HG02981 (cell line): ENCODE measurements at regions not wholly inside any gene's neighbourhood (a gene's known extent, or its start where the extent isn't known, plus 50 kb on each side); places are given as distances from the start of the nearest gene placed in this dataset.
"Not testable (repeated sequence)": the region's sequence is repeated elsewhere in the genome, so short reads cannot be mapped to it uniquely, and the experiment has no call there.

Experiments
- ATAC-seq: cut with Tn5 transposase; IDR thresholded peaks from one replicate; pipeline ENCODE4 v1.9.1; 2021; ENCODE audit warnings: mild to moderate bottlenecking, moderate library complexity; ENCODE audit not compliant: unreplicated experiment

DNA sequence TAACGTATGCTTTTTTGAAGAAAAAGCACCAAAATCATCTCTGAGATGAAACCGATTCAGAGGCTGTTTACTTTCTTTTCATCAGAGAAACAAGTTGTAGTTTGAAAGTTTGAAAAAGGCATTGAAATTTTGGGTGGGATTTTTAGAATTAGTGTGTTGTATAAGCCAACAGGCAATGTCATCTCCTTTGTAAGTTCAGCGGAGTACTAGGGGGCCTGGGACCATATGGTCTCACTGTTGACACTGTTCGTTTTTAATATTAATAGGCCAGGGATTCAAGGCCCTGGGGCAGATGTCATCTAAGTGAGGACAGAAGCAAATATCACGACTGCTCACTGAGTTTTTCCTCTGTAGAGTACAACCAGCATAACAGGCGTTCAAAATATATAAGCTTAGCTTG lies 256.2 kb upstream of the RARB start:
- no peak for ATAC-seq

DNA sequence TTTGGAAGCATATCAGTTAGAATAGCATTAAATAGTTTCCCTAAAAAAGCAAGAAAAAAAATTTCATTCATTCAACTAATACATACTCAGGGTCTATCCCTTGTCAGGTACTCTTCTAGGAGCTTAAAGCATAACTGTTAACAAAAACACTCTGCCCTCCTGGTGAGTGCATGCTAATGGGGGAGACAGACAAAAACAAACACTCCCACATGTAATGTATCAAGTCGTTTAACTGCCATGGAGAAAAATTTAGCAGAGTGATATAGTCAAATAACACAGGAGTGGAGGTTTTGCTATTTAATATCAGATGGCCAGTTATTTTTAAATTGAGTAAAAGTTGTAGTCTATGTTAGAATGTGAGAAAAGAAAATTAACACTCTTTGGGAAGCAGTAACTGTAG lies 254.5 kb upstream of the RARB start:
- no peak for ATAC-seq

DNA sequence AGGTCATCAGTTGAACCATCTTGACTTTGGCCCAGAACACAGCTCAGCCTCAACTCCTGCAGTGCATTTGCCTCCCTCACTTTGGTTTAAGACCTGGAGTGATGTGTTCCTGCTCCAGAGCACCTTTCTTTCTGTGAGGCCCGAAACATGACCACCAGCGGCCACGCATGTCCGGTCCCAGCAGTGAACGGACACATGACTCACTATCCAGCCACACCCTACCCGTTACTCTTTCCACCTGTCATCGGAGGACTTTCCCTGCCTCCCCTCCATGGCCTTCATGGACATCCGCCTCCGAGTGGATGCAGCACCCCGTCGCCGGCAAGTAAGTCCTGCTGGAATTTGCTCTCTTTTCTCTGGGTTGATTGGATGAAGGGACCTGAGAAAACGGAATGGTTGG lies 253.8 kb upstream of the RARB start:
- ATAC-seq: no peak

DNA sequence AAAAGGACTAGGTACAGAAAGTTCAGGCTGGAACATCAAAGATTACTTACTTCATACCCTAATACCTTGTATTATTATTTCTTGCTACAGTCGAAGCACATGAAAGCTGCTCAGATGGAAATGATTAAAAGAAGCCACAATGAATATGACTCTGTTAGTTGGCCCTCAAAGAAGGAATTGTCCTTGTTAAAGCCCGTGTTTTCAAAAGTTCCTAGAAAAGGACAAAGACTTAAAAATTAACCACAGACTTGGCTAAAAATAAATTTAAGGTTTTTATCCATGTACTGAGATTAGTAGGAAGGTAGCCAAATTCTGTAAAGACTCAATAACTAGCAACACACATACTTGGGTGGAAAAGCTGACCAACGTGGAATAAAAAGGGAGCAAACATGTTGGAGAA lies 251.0 kb upstream of the RARB start:
- no peak for ATAC-seq

GRCh38 chr3:25178672-25179071 lies 249.4 kb upstream of the RARB start:
- no peak for ATAC-seq

- ATAC-seq: no peak
Measured at GRCh38 chr3:25181096-25181495, 247.0 kb upstream of the RARB start.

DNA sequence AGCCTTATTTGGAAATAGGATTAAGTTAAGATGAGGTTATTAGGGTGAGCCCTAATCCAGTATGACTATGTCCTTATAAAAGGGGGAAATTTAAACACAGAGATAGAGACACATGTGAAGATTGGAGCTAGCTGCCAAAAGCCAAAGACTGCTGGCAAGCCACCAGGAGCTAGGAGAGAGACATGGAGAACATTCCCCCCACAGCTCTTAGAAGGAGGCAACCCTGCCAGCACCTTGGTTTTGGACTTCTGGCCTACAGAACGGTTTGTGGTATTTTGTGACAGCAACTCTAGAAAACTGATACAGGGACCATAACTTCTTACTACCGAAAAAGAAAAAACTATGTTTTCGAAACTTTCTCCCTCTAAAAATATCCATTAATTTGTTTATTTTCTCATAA lies 245.3 kb upstream of the RARB start:
- ATAC-seq: no peak

DNA sequence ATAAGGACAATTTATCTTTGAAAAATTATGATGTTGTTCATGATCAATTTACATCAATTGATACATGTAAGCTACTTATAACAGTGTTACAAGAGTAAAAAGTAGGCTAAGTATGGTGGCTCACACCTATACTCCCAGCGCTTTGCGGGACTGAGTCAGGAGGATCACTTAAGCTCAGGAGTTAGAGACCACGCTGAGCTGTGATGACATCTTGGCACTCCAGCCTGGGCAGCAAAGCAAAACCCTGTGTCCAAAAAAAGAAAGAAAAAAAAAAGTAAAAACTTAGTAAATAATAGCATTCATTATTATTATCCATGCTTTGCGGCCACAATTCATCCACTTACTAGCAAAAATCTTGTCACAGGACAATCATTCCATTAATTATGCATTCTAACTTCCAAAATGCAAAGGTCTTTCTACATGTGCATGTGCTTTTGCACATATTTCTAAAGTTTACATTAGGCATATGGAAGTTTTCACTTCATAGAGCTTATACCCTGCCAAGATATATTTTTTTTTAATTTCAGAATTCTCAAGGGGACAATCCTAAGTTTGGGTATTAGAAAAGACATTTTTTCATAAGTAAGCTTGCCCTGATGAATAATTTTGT lies 243.3 kb upstream of the RARB start:
- no peak for ATAC-seq

GRCh38 chr3:25191673-25192072 lies 236.4 kb upstream of the RARB start:
- no peak for ATAC-seq

- not testable (repeated sequence) for ATAC-seq
Measured at GRCh38 chr3:25199567-25199966, 228.5 kb upstream of the RARB start.

- no peak for ATAC-seq
Measured at GRCh38 chr3:25212736-25213135, 215.3 kb upstream of the RARB start.

- ATAC-seq: no peak
Measured at GRCh38 chr3:25214034-25214433, 214.0 kb upstream of the RARB start.

GRCh38 chr3:25218362-25218761 lies 209.7 kb upstream of the RARB start:
- ATAC-seq: no peak

GRCh38 chr3:25226747-25227146 lies 201.3 kb upstream of the RARB start:
- no peak for ATAC-seq

GRCh38 chr3:25229586-25229985 lies 198.5 kb upstream of the RARB start:
- no peak for ATAC-seq

- ATAC-seq: no peak
Measured at GRCh38 chr3:25235031-25235430, 193.0 kb upstream of the RARB start.

- ATAC-seq: no peak
Measured at GRCh38 chr3:25235466-25235865, 192.6 kb upstream of the RARB start.

- ATAC-seq: no peak
Measured at GRCh38 chr3:25237602-25238001, 190.5 kb upstream of the RARB start.

GRCh38 chr3:25239042-25239441 lies 189.0 kb upstream of the RARB start:
- ATAC-seq: no peak

GRCh38 chr3:25246913-25247312 lies 181.2 kb upstream of the RARB start:
- no peak for ATAC-seq

DNA sequence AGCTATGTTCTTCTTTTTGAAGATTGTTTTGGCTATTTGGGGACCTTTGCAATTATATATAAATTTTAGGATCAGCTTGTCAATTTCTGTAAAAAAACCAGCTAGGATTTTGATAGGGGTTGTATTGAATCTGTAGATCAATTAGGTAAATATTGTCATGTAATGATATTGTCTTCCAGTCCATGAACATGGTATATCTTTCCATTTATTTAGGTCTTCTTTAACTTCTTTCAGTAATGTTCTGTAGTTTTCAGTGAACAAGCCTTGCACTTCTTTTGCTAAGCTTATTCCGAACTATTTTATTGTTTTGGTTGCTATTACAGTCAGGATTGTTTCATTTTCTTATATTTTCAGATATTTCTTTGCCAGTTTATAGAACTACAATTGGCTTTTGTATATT lies 175.8 kb upstream of the RARB start:
- no peak for ATAC-seq

- no peak for ATAC-seq
Measured at GRCh38 chr3:25257026-25257425, 171.0 kb upstream of the RARB start.

DNA sequence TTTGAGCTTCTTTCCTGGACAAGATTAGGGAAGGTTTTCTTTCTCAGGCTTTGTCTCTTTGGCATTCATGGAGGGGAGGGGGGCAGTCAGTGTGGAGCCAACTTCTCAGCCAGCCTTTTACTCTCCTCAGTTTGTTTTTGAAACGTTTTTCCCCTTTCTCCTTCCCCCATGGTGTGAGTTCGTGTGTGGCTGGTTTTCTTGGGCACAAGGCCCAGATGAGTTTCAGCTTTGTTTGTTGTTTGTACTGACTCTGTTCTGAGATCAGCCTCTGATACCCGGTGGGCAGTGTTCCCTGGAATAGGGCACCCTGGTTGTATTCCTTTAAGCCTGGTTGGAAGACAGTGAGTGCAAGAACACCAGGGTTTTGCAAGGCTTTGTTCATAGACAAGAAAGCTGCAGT lies 168.2 kb upstream of the RARB start:
- no peak for ATAC-seq

- no peak for ATAC-seq
Measured at GRCh38 chr3:25262322-25262721, 165.7 kb upstream of the RARB start.
